ENCODE measurements at regions not wholly inside any gene's neighbourhood (a gene's known extent, or its start where the extent isn't known, plus 50 kb on each side); places are given as distances from the start of the nearest gene placed in this dataset.

DNA sequence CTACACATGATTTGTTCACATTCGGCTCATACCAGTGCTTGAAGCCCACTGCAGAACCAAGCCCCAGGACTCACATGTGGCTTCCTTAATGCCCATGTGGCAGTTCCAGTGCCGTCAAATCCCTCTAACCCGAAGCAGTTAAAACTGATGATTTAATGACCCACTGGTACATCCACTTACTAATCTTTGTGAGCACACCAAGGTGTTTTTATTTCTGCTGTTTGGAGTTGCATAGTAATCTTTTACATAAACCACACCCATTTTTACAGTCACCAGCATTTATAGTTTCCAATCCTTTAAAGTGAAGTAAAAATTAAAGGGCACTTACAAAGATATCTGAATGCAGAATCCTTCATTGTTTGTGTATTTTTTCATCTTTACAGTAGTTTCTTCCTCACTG, 232.0 kb downstream of the ANKRD60 start:
- TF ChIP-seq POLR2A (IDR thresholded peaks at IDR 0.05) = no peak
- TF ChIP-seq, protein P1, sequence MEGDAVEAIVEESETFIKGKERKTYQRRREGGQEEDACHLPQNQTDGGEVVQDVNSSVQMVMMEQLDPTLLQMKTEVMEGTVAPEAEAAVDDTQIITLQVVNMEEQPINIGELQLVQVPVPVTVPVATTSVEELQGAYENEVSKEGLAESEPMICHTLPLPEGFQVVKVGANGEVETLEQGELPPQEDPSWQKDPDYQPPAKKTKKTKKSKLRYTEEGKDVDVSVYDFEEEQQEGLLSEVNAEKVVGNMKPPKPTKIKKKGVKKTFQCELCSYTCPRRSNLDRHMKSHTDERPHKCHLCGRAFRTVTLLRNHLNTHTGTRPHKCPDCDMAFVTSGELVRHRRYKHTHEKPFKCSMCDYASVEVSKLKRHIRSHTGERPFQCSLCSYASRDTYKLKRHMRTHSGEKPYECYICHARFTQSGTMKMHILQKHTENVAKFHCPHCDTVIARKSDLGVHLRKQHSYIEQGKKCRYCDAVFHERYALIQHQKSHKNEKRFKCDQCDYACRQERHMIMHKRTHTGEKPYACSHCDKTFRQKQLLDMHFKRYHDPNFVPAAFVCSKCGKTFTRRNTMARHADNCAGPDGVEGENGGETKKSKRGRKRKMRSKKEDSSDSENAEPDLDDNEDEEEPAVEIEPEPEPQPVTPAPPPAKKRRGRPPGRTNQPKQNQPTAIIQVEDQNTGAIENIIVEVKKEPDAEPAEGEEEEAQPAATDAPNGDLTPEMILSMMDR (IDR thresholded peaks at IDR 0.05) = no peak

All from esophagus squamous epithelium (tissue), 4 donors.